ENCODE measurements at regions not wholly inside any gene's neighbourhood (a gene's known extent, or its start where the extent isn't known, plus 50 kb on each side); places are given as distances from the start of the nearest gene placed in this dataset.
"Not testable (repeated sequence)": the region's sequence is repeated elsewhere in the genome, so short reads cannot be mapped to it uniquely, and the experiment has no call there.

DNA sequence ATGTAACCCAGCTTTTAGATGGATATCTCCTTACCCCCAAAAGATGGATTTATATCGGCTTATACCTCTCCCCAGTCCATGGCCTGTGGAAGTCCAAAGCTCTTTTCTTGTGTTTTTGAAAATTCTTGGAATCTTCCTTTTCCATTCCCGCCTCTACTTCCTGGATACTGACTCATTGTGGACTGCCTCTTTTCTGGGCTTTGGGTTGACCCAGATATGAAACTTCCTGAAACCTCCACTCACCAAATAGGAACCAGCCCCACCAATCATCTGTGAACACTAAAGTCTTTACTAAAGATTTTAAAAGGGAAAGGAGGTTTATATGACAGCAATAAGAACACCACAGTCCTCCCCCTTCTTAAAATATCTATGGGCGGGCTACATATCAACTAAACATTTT is 163.4 kb upstream of the SYN3 start:
- no peak for DNase-seq

- no peak for DNase-seq
Observed at GRCh38 chr22:33220476-33221080, 162.4 kb upstream of the SYN3 start.

DNA sequence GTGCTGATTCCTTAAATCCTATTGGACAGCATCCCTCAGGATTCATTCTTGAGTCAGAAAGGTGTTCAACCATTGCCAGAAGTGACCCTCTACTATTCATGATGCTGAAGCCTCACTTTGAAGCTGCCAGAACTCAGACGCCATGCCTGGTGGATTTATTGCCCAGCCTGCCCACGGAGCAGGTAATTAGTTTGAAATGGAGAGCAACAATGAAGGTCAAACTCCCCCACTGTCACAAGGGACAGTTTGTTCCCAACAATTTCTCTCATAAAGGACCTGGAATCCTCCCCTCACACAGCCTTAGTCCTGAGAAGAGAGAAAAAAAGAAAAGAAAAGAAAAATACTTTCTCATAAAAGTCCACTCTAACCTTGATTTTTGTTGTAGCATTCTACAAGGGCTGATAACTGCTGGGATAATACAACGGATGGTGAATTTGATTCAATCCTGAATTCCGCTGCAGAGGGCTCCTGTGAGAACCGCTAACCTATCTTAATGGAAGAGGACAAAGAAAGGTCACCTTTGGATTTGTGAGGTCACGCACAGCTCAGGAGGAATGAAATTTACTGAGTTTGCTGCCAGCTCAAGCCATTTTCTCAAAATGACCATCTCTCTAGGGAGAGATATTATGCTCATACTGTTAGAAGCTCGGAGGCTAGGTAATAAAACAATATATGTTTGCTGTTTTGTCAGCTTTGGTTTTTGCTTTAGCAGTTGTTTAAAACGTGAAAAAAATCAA is 161.6 kb upstream of the SYN3 start:
- no peak for DNase-seq

GRCh38 chr22:33213383-33214075 is 155.3 kb upstream of the SYN3 start:
- DNase-seq = no peak

- DNase-seq = peak; percentile 36
Observed at GRCh38 chr22:33209930-33210784, 152.0 kb upstream of the SYN3 start.

DNA sequence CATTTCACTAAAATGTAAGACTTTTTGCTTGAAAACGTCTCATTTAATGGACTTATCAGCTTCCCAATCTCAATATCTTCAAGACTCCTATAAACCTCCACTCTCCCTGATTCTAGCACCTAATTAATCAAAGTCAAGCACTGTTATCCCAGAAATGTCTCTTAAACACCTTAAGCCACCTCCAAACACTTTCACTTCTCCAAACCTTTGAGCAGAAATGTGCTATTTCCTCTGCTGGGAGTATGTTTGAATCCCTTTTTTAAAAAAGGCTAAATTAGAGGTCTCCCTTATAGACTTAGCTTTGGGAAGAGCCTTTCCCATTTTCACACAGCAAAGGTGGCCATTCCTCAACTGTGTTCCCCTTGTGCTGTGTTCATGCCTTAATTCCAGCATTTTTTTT is 146.2 kb upstream of the SYN3 start:
- no peak for DNase-seq

DNA sequence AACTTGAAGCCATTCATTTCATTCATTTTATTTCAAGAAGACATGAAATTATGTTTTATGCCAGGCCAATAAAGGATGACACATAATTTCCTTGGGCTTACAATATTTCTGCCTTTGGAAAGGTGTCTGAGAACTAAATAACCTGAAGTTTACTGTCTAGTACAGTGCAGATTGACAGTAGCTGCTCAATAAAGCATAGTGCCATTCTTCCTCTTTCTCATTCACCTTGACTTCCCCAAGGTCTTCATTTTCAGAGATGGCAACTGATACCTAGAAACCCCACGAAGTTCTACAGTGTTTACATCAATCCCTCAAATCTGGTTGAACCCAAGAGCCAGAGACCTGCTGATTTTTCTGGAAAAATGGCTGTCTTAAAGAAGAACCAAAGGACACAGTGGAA is 144.3 kb upstream of the SYN3 start:
- DNase-seq = no peak

- no peak for DNase-seq
Observed at GRCh38 chr22:33194529-33195077, 136.4 kb upstream of the SYN3 start.

GRCh38 chr22:33192156-33192555 is 134.0 kb upstream of the SYN3 start:
- DNase-seq = no peak

DNA sequence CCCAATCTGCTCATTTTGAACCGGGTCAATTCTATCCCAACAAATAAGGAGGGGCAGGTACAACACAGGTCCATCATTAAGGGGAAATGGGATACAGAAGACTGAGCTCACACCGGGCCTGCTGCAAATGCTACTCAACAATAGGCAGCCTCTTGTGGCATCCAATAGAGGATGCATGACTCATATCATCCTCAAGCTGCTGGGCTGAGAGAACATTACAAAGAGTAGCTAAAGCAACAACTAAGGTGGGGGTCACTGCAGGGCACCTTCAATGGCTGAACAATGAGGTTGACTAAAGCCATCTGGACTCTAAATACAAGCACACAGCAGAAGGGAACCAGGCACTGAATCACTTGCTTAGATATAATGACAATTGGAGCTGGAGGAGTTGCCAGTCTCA is 130.1 kb upstream of the SYN3 start:
- no peak for DNase-seq

- no peak for DNase-seq
Observed at GRCh38 chr22:33186816-33187215, 128.6 kb upstream of the SYN3 start.

- no peak for DNase-seq
Observed at GRCh38 chr22:33180356-33180755, 122.2 kb upstream of the SYN3 start.

DNA sequence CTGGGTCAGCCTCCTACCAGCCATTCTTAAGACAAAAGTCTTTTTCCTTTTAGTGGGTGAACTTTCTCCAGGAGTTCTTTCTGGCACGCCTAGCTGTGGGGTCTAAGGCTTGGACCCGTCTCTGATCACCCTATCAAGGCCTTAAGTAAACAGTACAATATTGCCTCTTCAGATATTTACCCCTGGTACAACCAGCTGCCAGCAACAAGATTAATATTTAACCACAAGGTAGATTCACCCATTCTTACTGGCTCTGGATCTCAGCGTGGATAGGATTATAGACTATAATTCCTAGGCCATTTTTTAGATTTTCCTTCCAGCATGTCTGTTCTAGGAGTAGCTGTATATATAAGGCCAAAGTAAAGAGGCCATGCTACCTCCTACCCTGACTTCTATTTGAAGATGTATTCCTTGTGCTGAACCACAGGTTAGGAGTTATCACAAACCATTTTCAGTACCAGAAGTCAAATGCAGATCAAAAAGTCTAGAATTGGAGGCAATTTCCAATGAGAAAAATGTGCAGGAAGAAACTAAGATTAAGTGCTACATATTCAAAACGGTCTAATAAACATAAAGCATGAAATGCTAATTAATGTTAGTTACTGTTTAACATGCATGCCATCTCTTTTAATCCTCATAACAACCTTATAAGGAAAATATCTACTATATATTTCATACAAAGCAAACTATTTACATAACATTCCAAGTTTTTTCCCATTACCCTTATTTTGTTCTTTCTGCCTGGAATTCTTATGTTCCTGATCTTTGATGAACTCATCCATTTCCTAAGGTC is 110.0 kb upstream of the SYN3 start:
- no peak for DNase-seq

DNA sequence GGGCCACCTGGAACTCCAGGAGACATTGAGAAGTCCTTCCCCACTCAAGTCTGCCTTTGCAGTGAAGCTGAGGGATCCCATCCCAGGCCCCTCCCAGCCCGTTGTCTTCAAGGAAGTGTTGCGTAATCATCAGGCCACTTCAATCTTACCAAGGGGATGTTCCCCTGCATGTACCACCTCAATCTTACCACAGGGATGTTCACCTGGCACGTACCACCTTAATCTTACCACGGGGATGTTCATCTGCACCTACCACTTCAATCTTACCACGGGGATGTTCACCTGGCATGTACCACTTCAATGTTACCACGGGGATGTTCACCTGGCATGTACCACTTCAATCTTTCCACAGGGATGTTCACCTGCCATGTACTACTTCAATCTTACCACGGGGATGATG is 108.0 kb upstream of the SYN3 start:
- no peak for DNase-seq

GRCh38 chr22:33163815-33164214 is 105.6 kb upstream of the SYN3 start:
- no peak for DNase-seq

- DNase-seq = no peak
Observed at GRCh38 chr22:33162196-33162595, 104.0 kb upstream of the SYN3 start.

- DNase-seq = no peak
Observed at GRCh38 chr22:33160525-33160924, 102.3 kb upstream of the SYN3 start.

GRCh38 chr22:33154967-33155366 is 96.8 kb upstream of the SYN3 start:
- DNase-seq = not testable (repeated sequence)

GRCh38 chr22:33149611-33150010 is 91.4 kb upstream of the SYN3 start:
- no peak for DNase-seq

DNA sequence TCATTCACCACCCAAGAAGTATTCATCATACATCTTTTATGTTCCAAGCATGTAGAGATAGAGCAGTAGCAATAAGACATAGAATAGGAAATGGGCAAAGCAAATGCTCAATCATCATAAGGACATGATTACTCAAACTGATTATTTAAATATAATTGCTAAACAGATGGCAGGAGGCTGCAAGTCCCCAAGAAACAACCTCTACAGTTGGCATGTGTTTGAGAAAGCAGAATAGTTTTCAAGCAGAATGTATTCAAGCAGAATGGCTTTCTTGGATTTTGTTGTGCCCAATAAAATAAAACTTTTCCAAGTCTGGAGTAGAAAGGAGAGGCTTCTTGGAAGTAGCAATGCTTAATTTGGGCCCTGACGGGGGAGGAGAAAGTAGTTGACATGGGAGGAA is 86.5 kb upstream of the SYN3 start:
- no peak for DNase-seq

DNA sequence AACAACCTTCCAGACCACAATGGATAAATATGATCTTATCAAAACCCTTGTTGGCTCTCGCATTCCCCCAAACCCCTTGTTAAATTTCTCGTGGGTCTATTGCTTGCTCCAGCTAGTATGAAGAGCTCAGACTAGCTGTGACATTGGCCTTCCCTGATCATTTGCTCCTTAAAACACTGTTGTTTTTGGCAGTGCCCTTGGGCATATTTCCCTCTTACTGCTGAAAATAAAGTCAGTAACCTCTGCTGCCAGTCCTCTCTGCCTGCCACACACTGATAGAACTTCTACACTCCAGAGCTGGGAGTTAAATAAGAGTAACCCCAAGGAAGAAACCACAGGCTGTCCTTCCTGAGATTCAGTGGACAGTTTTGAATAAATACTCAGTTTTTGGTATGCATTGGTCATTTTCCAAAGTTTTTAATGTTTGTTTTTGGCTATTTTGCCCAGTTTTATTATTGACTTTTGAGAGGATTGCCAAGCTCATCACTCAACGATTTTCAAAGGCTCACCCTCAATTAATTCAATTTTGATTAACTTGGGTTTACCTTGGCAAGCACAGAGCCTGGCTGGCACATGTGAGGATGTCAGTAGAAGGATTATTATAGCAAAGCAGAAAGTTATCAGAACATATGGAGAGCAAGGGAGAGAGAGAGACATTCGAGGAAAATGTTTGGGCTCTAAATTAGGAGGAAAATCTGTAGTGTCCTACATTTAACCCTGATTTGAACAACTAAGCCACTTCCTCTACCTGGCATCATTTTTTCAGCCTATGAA is 84.3 kb upstream of the SYN3 start:
- DNase-seq = no peak

Data from stimulated activated CD8-positive, alpha-beta memory T cell treated with anti-CD3 and anti-CD28 coated beads, Interleukin-4, amount 100 ng/mL, for 48 hours (primary cell).